A673 (cell line): ENCODE measurements at regions not wholly inside any gene's neighbourhood (a gene's known extent, or its start where the extent isn't known, plus 50 kb on each side); places are given as distances from the start of the nearest gene placed in this dataset.

ENCODE experiments used
- EZH2 ChIP-seq: fragments of 200-600 bp; sonication (generic); IDR thresholded peaks from 2 replicates; pipeline ENCODE4 v1.6.1; 2017; ENCODE audit warnings: borderline replicate concordance, low read depth, mild to moderate bottlenecking, mixed read lengths, antibody characterized with exemption, low read length; ENCODE audit not compliant: poor library complexity, severe bottlenecking
- TF ChIP-seq, protein P1 (sequence below): fragments of 300-800, 200-600 bp; sonication (generic); conservative IDR thresholded peaks from 2 replicates; pipeline ENCODE4 v1.5.1; 2017; ENCODE audit warnings: low read depth, mild to moderate bottlenecking, antibody characterized with exemption, low read length, moderate library complexity, mixed read lengths

DNA sequence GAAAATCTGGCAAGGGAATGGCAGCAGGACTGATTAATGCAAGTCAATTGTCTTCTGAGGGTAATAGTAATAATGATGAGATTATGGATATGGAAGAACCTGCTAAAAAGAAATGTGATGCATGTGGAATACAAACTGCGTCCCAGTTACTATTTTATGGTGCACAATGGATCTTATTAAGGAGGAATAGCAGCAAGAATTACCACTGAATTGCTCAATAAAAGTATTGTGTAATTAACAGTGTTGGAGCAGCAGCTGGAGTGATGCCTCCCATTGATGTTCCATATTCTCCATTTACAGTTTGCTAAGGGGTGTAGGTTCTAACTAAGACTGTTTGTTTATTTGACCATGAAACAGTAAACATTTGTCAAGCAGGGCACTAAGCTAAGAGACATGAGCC lies 167.9 kb downstream of the HRH4 start:
- TF ChIP-seq, protein P1, sequence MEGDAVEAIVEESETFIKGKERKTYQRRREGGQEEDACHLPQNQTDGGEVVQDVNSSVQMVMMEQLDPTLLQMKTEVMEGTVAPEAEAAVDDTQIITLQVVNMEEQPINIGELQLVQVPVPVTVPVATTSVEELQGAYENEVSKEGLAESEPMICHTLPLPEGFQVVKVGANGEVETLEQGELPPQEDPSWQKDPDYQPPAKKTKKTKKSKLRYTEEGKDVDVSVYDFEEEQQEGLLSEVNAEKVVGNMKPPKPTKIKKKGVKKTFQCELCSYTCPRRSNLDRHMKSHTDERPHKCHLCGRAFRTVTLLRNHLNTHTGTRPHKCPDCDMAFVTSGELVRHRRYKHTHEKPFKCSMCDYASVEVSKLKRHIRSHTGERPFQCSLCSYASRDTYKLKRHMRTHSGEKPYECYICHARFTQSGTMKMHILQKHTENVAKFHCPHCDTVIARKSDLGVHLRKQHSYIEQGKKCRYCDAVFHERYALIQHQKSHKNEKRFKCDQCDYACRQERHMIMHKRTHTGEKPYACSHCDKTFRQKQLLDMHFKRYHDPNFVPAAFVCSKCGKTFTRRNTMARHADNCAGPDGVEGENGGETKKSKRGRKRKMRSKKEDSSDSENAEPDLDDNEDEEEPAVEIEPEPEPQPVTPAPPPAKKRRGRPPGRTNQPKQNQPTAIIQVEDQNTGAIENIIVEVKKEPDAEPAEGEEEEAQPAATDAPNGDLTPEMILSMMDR, result no peak
- no peak for TF ChIP-seq EZH2
